ENCODE measurements at regions not wholly inside any gene's neighbourhood (a gene's known extent, or its start where the extent isn't known, plus 50 kb on each side); places are given as distances from the start of the nearest gene placed in this dataset.

DNA sequence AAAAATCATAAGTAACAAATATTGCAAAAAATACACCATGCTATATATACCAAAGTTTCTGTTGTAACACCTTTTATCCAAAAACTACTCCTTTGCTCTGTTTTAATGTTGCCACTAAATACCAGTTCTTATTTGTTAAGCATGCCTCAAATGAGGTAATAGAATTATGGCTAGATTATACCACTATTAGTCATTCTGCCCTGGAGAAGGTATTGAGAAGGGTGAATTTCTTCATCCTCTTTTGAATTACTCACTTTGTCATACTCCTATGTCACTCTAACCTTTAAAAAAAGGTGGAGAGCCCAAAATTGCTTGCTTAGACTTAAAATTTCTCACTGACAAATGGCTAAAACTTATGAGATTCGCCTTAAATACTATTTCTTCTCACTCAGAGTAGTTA, 750.9 kb downstream of the MAT2B start:
- CTCF ChIA-PET, result no interaction called here
- Histone ChIP-seq H3K4me3 (ENCODE audit: control extremely low read depth in 1 of 5, extremely low read depth in 1 of 5, insufficient read depth in 1 of 5, low read depth in 2 of 5, low read length in 4 of 5) (no peak overlapping the region), H3K27ac (ENCODE audit: low read length in 2 of 2) (no peak overlapping the region), H3K79me2 (ENCODE audit: control insufficient read depth, insufficient read depth, low read length) (no peaks in the 10 kb centered on the region), H4K20me1 (ENCODE audit: control insufficient read depth, insufficient read depth, low read length, poor library complexity, severe bottlenecking) (no peaks in the 10 kb centered on the region), H3K4me2 (replicated peaks; ENCODE audit: low read depth, low read length, poor library complexity, severe bottlenecking) (no peak overlapping the region), H3K27me3 (replicated peaks in 1 of 4; ENCODE audit: control extremely low read depth in 1 of 4, control insufficient read depth in 3 of 4, insufficient read depth in 4 of 4, low read length in 3 of 4) (no peaks in the 10 kb centered on the region), H3K9me3 (ENCODE audit: control extremely low read depth in 1 of 3, control insufficient read depth in 2 of 3, insufficient read depth in 1 of 3, low read length in 2 of 3) (no peaks in the 10 kb centered on the region), H3K36me3 (replicated peaks in 1 of 2; ENCODE audit: control extremely low read depth in 1 of 2, control insufficient read depth in 1 of 2, extremely low read depth in 1 of 2, insufficient read depth in 2 of 2, low read length in 1 of 2) (no peaks in the 10 kb centered on the region), H3K9ac (ENCODE audit: low read length) (no peak overlapping the region), H3K4me1 (ENCODE audit: control insufficient read depth in 2 of 2, insufficient read depth in 2 of 2, low read length in 2 of 2) (no peaks in the 10 kb centered on the region), H2AFZ (ENCODE audit: insufficient read depth, low read depth, low read length, poor library complexity, severe bottlenecking) (no peak overlapping the region)
- H3K27me3 Mint-ChIP-seq, result no peaks in the 10 kb centered on the region
- intact Hi-C loops (cut with micrococcal nuclease), result no loop called here
- H3K9me3 Mint-ChIP-seq (ENCODE audit: insufficient read depth), result no peaks in the 10 kb centered on the region
- no peak for TF ChIP-seq EZH2 (IDR thresholded peaks at IDR 0.05; ENCODE audit: borderline replicate concordance, insufficient read depth, low read depth, low read length, poor library complexity, severe bottlenecking)
- TF ChIP-seq, protein P1, sequence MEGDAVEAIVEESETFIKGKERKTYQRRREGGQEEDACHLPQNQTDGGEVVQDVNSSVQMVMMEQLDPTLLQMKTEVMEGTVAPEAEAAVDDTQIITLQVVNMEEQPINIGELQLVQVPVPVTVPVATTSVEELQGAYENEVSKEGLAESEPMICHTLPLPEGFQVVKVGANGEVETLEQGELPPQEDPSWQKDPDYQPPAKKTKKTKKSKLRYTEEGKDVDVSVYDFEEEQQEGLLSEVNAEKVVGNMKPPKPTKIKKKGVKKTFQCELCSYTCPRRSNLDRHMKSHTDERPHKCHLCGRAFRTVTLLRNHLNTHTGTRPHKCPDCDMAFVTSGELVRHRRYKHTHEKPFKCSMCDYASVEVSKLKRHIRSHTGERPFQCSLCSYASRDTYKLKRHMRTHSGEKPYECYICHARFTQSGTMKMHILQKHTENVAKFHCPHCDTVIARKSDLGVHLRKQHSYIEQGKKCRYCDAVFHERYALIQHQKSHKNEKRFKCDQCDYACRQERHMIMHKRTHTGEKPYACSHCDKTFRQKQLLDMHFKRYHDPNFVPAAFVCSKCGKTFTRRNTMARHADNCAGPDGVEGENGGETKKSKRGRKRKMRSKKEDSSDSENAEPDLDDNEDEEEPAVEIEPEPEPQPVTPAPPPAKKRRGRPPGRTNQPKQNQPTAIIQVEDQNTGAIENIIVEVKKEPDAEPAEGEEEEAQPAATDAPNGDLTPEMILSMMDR (IDR thresholded peaks at IDR 0.05), result no peak
- POLR2A ChIA-PET, result no interaction called here
- no CpG with 5 or more reads among the region's 1 CpG for WGBS (ENCODE audit: insufficient coverage)
- ATAC-seq (ENCODE audit: low read depth) (no peak), DNase-seq (no peak)
- no peak overlapping the region for H3K27ac Mint-ChIP-seq
- peaks cover 5% of the 10 kb centered on the region for H3K4me1 Mint-ChIP-seq
- H3K4me3 Mint-ChIP-seq, result no peak overlapping the region

DNA sequence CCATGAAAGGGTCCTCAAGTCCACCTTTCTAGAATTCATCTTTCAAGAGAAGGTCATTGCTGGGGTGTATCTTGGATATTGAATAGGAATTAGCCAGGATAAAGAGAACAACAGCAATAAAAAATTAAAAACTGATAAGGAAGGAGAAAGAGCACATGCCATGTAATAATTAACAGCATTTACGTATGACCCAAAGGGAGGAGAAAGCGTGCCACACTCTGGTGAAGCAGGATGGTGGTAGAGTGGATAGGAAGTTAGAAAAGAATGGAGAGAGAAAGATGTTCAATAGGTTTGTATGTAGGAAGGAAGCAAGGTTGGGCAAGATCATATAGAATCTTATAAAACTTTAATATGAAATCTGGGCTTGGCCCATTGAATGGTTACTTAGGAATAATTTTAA, 751.5 kb downstream of the MAT2B start:
- intact Hi-C loops (cut with micrococcal nuclease), result no loop called here
- Histone ChIP-seq H3K36me3 (replicated peaks in 1 of 2; ENCODE audit: control extremely low read depth in 1 of 2, control insufficient read depth in 1 of 2, extremely low read depth in 1 of 2, insufficient read depth in 2 of 2, low read length in 1 of 2) (no peaks in the 10 kb centered on the region), H3K79me2 (ENCODE audit: control insufficient read depth, insufficient read depth, low read length) (no peaks in the 10 kb centered on the region), H3K9ac (ENCODE audit: low read length) (no peak overlapping the region), H3K27me3 (replicated peaks in 1 of 4; ENCODE audit: control extremely low read depth in 1 of 4, control insufficient read depth in 3 of 4, insufficient read depth in 4 of 4, low read length in 3 of 4) (no peaks in the 10 kb centered on the region), H3K4me3 (ENCODE audit: control extremely low read depth in 1 of 5, extremely low read depth in 1 of 5, insufficient read depth in 1 of 5, low read depth in 2 of 5, low read length in 4 of 5) (no peak overlapping the region), H2AFZ (ENCODE audit: insufficient read depth, low read depth, low read length, poor library complexity, severe bottlenecking) (no peak overlapping the region), H3K4me1 (ENCODE audit: control insufficient read depth in 2 of 2, insufficient read depth in 2 of 2, low read length in 2 of 2) (no peaks in the 10 kb centered on the region), H3K4me2 (replicated peaks; ENCODE audit: low read depth, low read length, poor library complexity, severe bottlenecking) (no peak overlapping the region), H3K27ac (ENCODE audit: low read length in 2 of 2) (no peak overlapping the region), H4K20me1 (ENCODE audit: control insufficient read depth, insufficient read depth, low read length, poor library complexity, severe bottlenecking) (no peaks in the 10 kb centered on the region), H3K9me3 (ENCODE audit: control extremely low read depth in 1 of 3, control insufficient read depth in 2 of 3, insufficient read depth in 1 of 3, low read length in 2 of 3) (no peaks in the 10 kb centered on the region)
- no peak overlapping the region for H3K4me3 Mint-ChIP-seq
- no peak for TF ChIP-seq EZH2 (IDR thresholded peaks at IDR 0.05; ENCODE audit: borderline replicate concordance, insufficient read depth, low read depth, low read length, poor library complexity, severe bottlenecking)
- TF ChIP-seq, protein P1 (IDR thresholded peaks at IDR 0.05), result no peak
- ChIA-PET POLR2A (no interaction called here), CTCF (no interaction called here)
- no CpG with 5 or more reads among the region's 2 CpGs for WGBS (ENCODE audit: insufficient coverage)
- peaks cover 5% of the 10 kb centered on the region for H3K4me1 Mint-ChIP-seq
- DNase-seq (no peak), ATAC-seq (ENCODE audit: low read depth) (no peak)
- no peaks in the 10 kb centered on the region for H3K27me3 Mint-ChIP-seq
- no peak overlapping the region for H3K27ac Mint-ChIP-seq
- no peaks in the 10 kb centered on the region for H3K9me3 Mint-ChIP-seq (ENCODE audit: insufficient read depth)
